Hepatocyte (in vitro differentiated cells): ENCODE measurements at regions not wholly inside any gene's neighbourhood (a gene's known extent, or its start where the extent isn't known, plus 50 kb on each side); places are given as distances from the start of the nearest gene placed in this dataset.

Source experiments
- EZH2 ChIP-seq: fragments of 200-600 bp; sonication (generic); IDR thresholded peaks from 2 replicates; pipeline ENCODE4 v1.6.1; 2016; ENCODE audit warnings: antibody characterized with exemption, mild to moderate bottlenecking, borderline replicate concordance
- EZH2phosphoT487 ChIP-seq: fragments of 200-600 bp; sonication (generic); IDR thresholded peaks from one replicate; pipeline ENCODE4 v1.6.1; 2018; ENCODE audit warnings: antibody characterized with exemption, mild to moderate bottlenecking, low read depth, moderate library complexity; ENCODE audit not compliant: unreplicated experiment, severe bottlenecking
- TF ChIP-seq, protein P1 (sequence below): fragments of 200-600 bp; sonication (generic); IDR thresholded peaks from 2 replicates; pipeline ENCODE4 v1.5.1; 2016; ENCODE audit warnings: antibody characterized with exemption, mild to moderate bottlenecking; ENCODE audit not compliant: poor library complexity

DNA sequence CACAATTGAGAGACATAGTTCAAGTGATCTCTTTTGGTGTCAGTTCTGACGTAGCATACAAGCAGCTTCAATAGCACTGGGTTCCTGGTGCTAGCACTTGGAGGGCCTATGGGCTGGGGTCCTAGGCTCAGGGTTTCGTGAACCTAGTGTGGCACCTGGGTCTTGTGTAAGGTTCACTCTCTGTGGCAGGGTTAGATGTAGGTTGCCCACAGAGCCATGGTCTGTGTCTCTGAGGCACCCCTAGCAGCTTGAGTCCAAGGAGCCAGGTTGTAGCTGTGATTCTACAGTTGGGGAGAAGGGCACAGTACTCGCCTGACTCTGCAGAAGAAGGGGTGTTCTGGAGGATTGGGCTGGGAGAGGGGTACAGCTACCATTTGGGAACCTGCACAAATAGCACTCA is 282.6 kb upstream of the LRRC3B start:
- TF ChIP-seq, protein P1, sequence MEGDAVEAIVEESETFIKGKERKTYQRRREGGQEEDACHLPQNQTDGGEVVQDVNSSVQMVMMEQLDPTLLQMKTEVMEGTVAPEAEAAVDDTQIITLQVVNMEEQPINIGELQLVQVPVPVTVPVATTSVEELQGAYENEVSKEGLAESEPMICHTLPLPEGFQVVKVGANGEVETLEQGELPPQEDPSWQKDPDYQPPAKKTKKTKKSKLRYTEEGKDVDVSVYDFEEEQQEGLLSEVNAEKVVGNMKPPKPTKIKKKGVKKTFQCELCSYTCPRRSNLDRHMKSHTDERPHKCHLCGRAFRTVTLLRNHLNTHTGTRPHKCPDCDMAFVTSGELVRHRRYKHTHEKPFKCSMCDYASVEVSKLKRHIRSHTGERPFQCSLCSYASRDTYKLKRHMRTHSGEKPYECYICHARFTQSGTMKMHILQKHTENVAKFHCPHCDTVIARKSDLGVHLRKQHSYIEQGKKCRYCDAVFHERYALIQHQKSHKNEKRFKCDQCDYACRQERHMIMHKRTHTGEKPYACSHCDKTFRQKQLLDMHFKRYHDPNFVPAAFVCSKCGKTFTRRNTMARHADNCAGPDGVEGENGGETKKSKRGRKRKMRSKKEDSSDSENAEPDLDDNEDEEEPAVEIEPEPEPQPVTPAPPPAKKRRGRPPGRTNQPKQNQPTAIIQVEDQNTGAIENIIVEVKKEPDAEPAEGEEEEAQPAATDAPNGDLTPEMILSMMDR: no peak
- TF ChIP-seq EZH2phosphoT487 (no peak), EZH2 (no peak)
